SK-N-SH (cell line): ENCODE measurements at regions not wholly inside any gene's neighbourhood (a gene's known extent, or its start where the extent isn't known, plus 50 kb on each side); places are given as distances from the start of the nearest gene placed in this dataset.

ENCODE experiments used
- ELF1 ChIP-seq: IDR thresholded peaks from 2 replicates; pipeline ENCODE4 v1.4.0; 2012
- EZH2phosphoT487 ChIP-seq: fragments of 200-600 bp; sonication (generic); IDR thresholded peaks from 2 replicates; pipeline ENCODE4 v1.6.1; 2017; ENCODE audit warnings: low read depth, mixed run types, mild to moderate bottlenecking, antibody characterized with exemption, moderate library complexity, borderline replicate concordance
- GABPA ChIP-seq: IDR thresholded peaks from 2 replicates; pipeline ENCODE4 v1.4.0; 2012; ENCODE audit warnings: low read depth, mild to moderate bottlenecking
- NRF1 ChIP-seq: IDR thresholded peaks from 2 replicates; pipeline ENCODE4 v1.6.1; 2012; ENCODE audit warnings: low read depth, mild to moderate bottlenecking, low read length
- POLR2AphosphoS5 ChIP-seq: IDR thresholded peaks from 2 replicates; pipeline ENCODE4 v1.6.1; 2012; ENCODE audit warnings: low read depth, low read length
- TAF1 ChIP-seq: IDR thresholded peaks from 2 replicates; pipeline ENCODE4 v1.6.1; 2012; ENCODE audit warnings: low read depth, mild to moderate bottlenecking, low read length, moderate library complexity, borderline replicate concordance
- ZBTB33 ChIP-seq: IDR thresholded peaks from 2 replicates; pipeline ENCODE4 v1.4.0; 2012; ENCODE audit warnings: low read depth, borderline replicate concordance
- TF ChIP-seq, protein P1 (sequence below): fragments of 200-600 bp; sonication (generic); IDR thresholded peaks from 2 replicates; pipeline ENCODE4 v1.6.1; 2017; ENCODE audit warnings: antibody characterized with exemption, mild to moderate bottlenecking, moderate library complexity
- TF ChIP-seq, protein P2 (sequence below): IDR thresholded peaks from 2 replicates; pipeline ENCODE4 v1.4.0; 2012; ENCODE audit warnings: low read depth
- TF ChIP-seq, protein P3 (sequence below): IDR thresholded peaks from 2 replicates; pipeline ENCODE4 v1.6.1; 2012; ENCODE audit warnings: mild to moderate bottlenecking, low read depth, low read length, moderate library complexity
- TF ChIP-seq, protein P4 (sequence below): IDR thresholded peaks from 2 replicates; pipeline ENCODE4; 2012

GRCh38 chr7:109284943-109285342, 715.3 kb downstream of the DNAJB9 start:
- TF ChIP-seq NRF1 (no peak), GABPA (no peak), ZBTB33 (no peak), ELF1 (no peak), EZH2phosphoT487 (no peak), TAF1 (no peak), POLR2AphosphoS5 (no peak)
- TF ChIP-seq, protein P1, sequence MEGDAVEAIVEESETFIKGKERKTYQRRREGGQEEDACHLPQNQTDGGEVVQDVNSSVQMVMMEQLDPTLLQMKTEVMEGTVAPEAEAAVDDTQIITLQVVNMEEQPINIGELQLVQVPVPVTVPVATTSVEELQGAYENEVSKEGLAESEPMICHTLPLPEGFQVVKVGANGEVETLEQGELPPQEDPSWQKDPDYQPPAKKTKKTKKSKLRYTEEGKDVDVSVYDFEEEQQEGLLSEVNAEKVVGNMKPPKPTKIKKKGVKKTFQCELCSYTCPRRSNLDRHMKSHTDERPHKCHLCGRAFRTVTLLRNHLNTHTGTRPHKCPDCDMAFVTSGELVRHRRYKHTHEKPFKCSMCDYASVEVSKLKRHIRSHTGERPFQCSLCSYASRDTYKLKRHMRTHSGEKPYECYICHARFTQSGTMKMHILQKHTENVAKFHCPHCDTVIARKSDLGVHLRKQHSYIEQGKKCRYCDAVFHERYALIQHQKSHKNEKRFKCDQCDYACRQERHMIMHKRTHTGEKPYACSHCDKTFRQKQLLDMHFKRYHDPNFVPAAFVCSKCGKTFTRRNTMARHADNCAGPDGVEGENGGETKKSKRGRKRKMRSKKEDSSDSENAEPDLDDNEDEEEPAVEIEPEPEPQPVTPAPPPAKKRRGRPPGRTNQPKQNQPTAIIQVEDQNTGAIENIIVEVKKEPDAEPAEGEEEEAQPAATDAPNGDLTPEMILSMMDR, result no peak
- TF ChIP-seq, protein P2, sequence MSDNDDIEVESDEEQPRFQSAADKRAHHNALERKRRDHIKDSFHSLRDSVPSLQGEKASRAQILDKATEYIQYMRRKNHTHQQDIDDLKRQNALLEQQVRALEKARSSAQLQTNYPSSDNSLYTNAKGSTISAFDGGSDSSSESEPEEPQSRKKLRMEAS, result no peak
- TF ChIP-seq, protein P3, sequence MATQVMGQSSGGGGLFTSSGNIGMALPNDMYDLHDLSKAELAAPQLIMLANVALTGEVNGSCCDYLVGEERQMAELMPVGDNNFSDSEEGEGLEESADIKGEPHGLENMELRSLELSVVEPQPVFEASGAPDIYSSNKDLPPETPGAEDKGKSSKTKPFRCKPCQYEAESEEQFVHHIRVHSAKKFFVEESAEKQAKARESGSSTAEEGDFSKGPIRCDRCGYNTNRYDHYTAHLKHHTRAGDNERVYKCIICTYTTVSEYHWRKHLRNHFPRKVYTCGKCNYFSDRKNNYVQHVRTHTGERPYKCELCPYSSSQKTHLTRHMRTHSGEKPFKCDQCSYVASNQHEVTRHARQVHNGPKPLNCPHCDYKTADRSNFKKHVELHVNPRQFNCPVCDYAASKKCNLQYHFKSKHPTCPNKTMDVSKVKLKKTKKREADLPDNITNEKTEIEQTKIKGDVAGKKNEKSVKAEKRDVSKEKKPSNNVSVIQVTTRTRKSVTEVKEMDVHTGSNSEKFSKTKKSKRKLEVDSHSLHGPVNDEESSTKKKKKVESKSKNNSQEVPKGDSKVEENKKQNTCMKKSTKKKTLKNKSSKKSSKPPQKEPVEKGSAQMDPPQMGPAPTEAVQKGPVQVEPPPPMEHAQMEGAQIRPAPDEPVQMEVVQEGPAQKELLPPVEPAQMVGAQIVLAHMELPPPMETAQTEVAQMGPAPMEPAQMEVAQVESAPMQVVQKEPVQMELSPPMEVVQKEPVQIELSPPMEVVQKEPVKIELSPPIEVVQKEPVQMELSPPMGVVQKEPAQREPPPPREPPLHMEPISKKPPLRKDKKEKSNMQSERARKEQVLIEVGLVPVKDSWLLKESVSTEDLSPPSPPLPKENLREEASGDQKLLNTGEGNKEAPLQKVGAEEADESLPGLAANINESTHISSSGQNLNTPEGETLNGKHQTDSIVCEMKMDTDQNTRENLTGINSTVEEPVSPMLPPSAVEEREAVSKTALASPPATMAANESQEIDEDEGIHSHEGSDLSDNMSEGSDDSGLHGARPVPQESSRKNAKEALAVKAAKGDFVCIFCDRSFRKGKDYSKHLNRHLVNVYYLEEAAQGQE, result no peak
- TF ChIP-seq, protein P4, sequence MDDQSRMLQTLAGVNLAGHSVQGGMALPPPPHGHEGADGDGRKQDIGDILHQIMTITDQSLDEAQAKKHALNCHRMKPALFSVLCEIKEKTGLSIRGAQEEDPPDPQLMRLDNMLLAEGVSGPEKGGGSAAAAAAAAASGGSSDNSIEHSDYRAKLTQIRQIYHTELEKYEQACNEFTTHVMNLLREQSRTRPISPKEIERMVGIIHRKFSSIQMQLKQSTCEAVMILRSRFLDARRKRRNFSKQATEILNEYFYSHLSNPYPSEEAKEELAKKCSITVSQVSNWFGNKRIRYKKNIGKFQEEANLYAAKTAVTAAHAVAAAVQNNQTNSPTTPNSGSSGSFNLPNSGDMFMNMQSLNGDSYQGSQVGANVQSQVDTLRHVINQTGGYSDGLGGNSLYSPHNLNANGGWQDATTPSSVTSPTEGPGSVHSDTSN, result no peak
